GM21717 (cell line): ENCODE measurements at regions not wholly inside any gene's neighbourhood (a gene's known extent, or its start where the extent isn't known, plus 50 kb on each side); places are given as distances from the start of the nearest gene placed in this dataset.
"Not testable (repeated sequence)": the region's sequence is repeated elsewhere in the genome, so short reads cannot be mapped to it uniquely, and the experiment has no call there.

Source experiments
- ATAC-seq: cut with Tn5 transposase; IDR thresholded peaks from one replicate; pipeline ENCODE4 v1.9.1; 2021; ENCODE audit warnings: mild to moderate bottlenecking, moderate library complexity; ENCODE audit not compliant: unreplicated experiment

GRCh38 chr5:89191374-89191773 is 308.4 kb upstream of the MEF2C start:
- ATAC-seq: no peak

- ATAC-seq: no peak
These were observed 307.7 kb upstream of the MEF2C start for GRCh38 chr5:89190515-89191265.

- no peak for ATAC-seq
These were observed 305.0 kb upstream of the MEF2C start for GRCh38 chr5:89187883-89188465.

GRCh38 chr5:89187268-89187667 is 304.3 kb upstream of the MEF2C start:
- ATAC-seq: no peak

- ATAC-seq: no peak
These were observed 298.6 kb upstream of the MEF2C start for GRCh38 chr5:89181546-89181945.

- no peak for ATAC-seq
These were observed 296.7 kb upstream of the MEF2C start for GRCh38 chr5:89179731-89180130.

- ATAC-seq: no peak
These were observed 295.6 kb upstream of the MEF2C start for GRCh38 chr5:89178541-89178940.

- ATAC-seq: no peak
These were observed 290.5 kb upstream of the MEF2C start for GRCh38 chr5:89173528-89173927.

GRCh38 chr5:89168766-89169165 is 285.8 kb upstream of the MEF2C start:
- ATAC-seq: no peak

GRCh38 chr5:89164703-89165102 is 281.7 kb upstream of the MEF2C start:
- not testable (repeated sequence) for ATAC-seq

- no peak for ATAC-seq
These were observed 273.2 kb upstream of the MEF2C start for GRCh38 chr5:89156226-89156625.

GRCh38 chr5:89147031-89147430 is 264.0 kb upstream of the MEF2C start:
- ATAC-seq: no peak

GRCh38 chr5:89137148-89137547 is 254.2 kb upstream of the MEF2C start:
- no peak for ATAC-seq

GRCh38 chr5:89133975-89134374 is 251.0 kb upstream of the MEF2C start:
- ATAC-seq: no peak

GRCh38 chr5:89133129-89133528 is 250.1 kb upstream of the MEF2C start:
- ATAC-seq: no peak

- ATAC-seq: no peak
These were observed 247.9 kb upstream of the MEF2C start for GRCh38 chr5:89130851-89131250.

GRCh38 chr5:89129941-89130340 is 247.0 kb upstream of the MEF2C start:
- ATAC-seq: no peak

GRCh38 chr5:89128906-89129625 is 246.1 kb upstream of the MEF2C start:
- no peak for ATAC-seq

- ATAC-seq: no peak
These were observed 245.1 kb upstream of the MEF2C start for GRCh38 chr5:89128092-89128491.

GRCh38 chr5:89127191-89127590 is 244.2 kb upstream of the MEF2C start:
- no peak for ATAC-seq

- no peak for ATAC-seq
These were observed 242.4 kb upstream of the MEF2C start for GRCh38 chr5:89125372-89125771.

GRCh38 chr5:89123581-89123980 is 240.6 kb upstream of the MEF2C start:
- ATAC-seq: no peak
